LNCaP clone FGC (cell line): ENCODE measurements at regions not wholly inside any gene's neighbourhood (a gene's known extent, or its start where the extent isn't known, plus 50 kb on each side); places are given as distances from the start of the nearest gene placed in this dataset.

Experiments used
- DNase-seq: peaks from one replicate; pipeline ENCODE4 v3.0.0-alpha.2; 2011; ENCODE audit warnings: low read depth
- H3K4me3 ChIP-seq: 2 replicates; pipeline ENCODE4 v1.5.1; 2011; ENCODE audit warnings: mild to moderate bottlenecking, low read depth, low read length, control low read depth
- TF ChIP-seq, protein P1 (sequence below): IDR thresholded peaks from 2 replicates; pipeline ENCODE4 v1.5.1; 2012; ENCODE audit warnings: mild to moderate bottlenecking; ENCODE audit not compliant: control insufficient read depth, insufficient read depth; ENCODE audit errors: extremely low read depth

DNA sequence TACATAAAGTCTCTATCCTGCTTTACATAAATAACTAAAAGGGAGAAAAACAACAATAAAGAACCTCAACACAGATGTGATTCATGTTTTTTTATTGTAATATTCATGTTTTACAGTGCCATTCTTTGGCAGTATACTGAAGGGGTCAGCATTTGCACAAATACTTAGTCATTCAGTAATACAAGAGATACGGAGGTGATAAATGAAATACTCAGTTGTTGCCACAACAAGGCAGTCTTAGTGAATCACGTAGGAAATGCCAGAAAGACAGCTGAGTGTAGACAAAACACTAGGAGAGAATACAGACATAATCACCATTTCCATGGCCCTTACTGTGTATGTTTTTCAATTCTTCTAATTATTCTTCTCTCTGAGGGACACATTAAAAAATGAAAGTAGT lies 910.4 kb downstream of the METTL15 start:
- H3K4me3 ChIP-seq, result no peak overlapping the region
- TF ChIP-seq, protein P1, sequence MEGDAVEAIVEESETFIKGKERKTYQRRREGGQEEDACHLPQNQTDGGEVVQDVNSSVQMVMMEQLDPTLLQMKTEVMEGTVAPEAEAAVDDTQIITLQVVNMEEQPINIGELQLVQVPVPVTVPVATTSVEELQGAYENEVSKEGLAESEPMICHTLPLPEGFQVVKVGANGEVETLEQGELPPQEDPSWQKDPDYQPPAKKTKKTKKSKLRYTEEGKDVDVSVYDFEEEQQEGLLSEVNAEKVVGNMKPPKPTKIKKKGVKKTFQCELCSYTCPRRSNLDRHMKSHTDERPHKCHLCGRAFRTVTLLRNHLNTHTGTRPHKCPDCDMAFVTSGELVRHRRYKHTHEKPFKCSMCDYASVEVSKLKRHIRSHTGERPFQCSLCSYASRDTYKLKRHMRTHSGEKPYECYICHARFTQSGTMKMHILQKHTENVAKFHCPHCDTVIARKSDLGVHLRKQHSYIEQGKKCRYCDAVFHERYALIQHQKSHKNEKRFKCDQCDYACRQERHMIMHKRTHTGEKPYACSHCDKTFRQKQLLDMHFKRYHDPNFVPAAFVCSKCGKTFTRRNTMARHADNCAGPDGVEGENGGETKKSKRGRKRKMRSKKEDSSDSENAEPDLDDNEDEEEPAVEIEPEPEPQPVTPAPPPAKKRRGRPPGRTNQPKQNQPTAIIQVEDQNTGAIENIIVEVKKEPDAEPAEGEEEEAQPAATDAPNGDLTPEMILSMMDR, result no peak
- no peak for DNase-seq

DNA sequence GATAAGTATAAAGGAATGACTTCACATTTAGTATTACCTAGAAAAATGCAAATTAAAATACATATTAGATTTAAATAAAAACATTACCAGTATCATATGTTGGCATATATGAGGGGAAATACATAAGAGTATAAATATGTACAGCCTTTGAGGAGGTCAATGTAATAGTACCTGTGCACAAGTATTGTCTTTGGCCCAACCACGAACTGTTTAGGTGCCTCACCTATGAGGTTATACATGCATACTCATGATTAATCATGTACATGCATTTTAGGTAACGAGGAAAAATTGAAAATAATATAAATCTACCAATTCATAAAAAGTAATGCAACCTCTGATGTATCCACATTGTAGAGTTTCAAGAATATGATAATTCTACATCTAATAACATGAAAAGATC lies 909.8 kb downstream of the METTL15 start:
- no peak overlapping the region for H3K4me3 ChIP-seq
- no peak for DNase-seq
- TF ChIP-seq, protein P1, result no peak

DNA sequence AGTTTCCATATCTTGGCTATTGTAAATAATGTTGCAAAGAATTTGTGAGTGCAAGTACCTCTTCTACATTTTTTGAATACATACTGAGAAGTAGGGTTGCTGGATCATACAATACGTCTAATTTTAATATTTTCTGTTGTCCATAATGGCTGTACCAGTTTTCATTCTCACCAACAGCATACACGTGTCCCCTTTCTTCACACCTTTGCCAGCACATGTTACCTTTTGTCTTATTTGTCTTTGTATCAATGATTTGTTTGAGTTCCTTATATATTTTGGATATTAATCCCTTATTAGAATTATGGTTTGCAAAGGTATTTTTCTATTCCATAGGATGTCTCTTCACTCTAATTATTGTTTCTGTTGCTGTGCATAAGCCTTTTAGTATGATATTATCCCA lies 904.3 kb downstream of the METTL15 start:
- TF ChIP-seq, protein P1, result no peak
- DNase-seq, result no peak
- H3K4me3 ChIP-seq, result no peak overlapping the region

DNA sequence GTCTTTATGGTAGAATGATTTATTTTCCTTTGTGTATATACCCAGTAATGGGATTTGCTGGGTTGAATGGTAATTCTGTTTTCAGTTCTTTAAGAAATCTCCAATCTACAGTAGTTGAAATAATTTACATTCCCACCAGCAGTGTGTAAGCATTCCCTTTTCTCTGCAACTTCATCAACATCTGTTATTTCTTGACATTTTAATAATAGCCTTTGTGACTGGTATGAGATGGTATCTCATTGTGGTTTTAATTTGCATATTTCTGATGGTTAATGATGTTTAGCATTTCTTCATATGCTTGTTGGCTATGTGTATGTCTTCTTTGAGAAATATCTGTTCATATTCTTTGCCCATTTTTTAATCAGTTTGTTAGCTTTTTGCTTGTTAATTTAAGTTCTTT lies 901.2 kb downstream of the METTL15 start:
- TF ChIP-seq, protein P1, result no peak
- no peak for DNase-seq
- no peak overlapping the region for H3K4me3 ChIP-seq

DNA sequence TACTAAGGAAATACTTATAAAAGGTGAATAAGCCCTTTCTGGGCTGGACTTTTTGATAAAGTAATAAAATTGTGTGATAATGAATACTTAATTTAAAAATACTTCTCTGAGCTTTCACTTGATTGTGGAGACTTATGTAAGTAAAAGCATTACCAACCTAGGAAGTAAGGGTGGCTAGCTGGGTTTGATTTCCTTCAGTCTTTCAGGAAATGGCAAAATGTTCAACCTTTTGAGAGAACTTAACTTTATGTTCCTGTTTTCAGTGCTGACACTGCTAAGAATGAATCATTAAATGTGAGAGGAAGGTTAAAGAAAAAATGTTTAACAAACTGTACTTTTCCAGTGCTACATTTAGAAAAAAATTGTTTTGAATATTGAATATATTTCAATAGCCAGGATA lies 900.3 kb downstream of the METTL15 start:
- no peak for DNase-seq
- H3K4me3 ChIP-seq, result no peak overlapping the region
- TF ChIP-seq, protein P1, result no peak

DNA sequence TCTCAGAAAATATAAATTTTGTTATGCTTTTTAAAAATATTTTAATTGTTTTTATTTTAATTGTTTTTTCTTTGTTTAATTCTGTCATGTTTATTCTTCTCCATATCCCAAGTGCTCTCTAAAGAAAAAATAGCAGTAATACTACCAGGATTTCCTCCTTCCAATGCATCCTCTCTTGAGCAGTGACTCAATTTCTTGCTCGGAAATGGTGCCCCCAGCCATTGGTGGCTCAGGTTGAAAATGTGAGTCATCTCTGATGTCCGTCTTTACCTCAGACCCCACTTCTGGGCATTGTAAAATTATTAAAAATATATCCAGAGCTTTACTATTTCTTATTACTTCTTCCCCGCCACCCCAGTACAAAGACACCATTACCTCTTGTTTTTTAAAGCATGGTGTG lies 898.5 kb downstream of the METTL15 start:
- TF ChIP-seq, protein P1, result no peak
- DNase-seq, result no peak
- H3K4me3 ChIP-seq, result no peak overlapping the region

DNA sequence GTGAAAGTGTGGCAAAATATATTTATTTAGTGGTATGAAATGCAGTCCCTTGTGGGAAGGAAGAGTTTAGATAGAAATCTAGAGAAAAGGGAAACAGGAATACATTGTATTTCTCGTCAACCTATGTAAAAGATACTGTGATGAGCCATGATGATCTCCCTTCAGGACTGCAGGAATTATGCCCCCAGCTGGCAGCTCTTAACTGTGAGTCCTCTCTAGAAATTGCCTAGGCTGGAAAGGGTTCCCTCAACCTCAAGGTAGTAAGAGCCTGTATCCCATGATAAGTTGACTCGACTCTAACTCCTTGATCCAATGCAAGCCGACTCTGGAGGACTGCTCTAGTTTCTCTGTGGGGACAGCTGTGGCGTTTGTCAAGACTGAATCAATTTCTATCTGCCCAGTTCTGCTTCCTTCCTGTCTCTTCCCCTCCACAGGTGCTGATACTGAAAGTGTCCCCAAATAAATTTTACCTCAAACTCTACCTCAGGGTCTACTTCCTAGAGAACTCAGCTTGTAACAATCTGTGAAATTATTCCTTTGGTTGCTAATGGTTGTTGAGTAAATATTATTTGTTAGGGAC lies 897.3 kb downstream of the METTL15 start:
- no peak overlapping the region for H3K4me3 ChIP-seq
- TF ChIP-seq, protein P1, result peak; percentile 45
- no peak for DNase-seq
